HG03378 (cell line): ENCODE measurements at regions not wholly inside any gene's neighbourhood (a gene's known extent, or its start where the extent isn't known, plus 50 kb on each side); places are given as distances from the start of the nearest gene placed in this dataset.

ENCODE experiments used
- ATAC-seq: cut with Tn5 transposase; IDR thresholded peaks from one replicate; pipeline ENCODE4 v1.9.1; 2021; ENCODE audit warnings: mild to moderate bottlenecking, moderate library complexity; ENCODE audit not compliant: unreplicated experiment

DNA sequence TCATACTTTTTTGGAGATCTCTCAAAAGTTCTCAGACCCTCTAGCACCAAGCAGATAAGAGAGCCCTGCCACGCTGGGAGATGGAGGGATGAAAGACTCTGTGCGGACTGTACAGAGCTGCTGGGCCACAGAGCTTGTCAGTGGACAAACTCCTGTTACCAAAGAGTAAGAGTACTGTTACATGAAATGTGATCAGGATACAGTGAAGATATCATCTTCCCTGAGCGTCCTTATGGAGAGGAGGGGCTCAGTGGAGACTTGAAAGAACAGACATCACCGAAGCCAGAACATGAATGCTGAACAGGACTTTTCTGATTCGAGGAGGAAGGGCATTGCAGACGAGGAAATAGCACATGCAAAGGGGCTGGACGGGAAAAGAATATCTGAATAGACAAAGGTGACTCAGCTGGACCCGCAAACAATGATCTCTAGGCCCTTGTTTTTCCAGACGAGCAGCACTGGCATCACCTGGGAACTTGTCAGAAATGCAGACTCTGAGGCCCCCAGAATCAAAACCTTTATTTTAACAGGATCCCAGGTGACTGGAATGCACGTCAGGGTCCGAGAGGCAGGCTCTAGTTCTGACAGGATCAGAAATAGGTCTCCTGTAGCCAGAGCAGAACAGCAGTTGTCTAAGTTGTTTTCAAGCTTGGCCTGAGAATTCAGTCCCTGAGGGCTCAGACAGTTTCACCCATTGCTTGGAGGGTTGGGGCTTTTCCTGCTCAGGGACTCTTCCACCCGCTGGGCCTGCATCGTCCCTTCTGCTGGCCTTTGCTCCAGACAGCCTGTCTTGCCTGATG lies 277.9 kb downstream of the RPLP1 start:
- ATAC-seq, result no peak

DNA sequence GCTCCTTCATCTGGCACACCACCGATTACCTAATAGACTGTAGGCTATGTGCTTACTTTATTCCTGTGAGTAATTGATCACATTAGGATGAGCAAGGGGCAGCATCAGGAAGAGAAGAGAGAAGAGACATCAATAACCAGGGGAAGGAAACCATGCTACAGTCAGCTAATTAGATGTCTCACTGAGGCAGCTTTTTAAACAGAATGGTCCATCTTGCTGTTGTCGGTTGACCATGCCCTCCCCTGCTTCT lies 278.4 kb downstream of the RPLP1 start:
- ATAC-seq, result no peak

DNA sequence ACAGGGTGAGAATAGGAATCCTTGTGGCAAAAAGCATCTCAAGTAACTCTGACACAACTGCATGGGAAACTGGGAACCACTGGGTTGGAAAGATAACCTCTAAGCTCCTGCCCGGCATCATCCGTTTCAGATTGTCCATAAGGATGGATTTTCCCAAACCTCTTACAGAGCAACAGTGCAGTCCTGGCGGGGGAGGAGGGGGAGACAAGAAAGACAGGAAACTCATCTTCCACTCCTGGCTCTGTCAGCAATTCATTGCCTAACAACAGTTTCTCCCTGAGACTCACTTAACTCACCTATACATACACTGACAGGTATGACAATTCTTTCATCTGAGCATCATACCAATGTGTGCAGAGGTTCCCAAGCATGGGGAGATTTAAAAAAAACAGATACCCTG lies 279.0 kb downstream of the RPLP1 start:
- no peak for ATAC-seq

DNA sequence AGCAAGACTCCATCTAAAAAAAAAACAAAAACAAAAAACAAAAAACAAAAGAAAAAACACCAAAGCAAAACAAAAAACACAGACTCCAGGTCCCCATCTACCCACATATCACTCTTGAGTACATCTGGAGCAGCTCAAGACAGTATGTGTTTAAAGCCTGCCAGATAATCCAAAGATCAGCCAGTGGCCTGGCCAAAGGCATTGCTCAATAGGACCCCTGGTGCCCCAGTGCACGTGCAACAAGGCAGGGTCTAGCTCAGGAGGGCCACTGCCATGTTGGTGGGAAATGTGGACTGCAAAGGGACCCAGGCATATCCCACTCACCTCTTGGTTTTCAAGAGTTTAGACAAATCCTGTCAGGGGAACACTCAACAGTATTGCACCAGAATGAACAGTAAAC lies 279.5 kb downstream of the RPLP1 start:
- ATAC-seq, result no peak

DNA sequence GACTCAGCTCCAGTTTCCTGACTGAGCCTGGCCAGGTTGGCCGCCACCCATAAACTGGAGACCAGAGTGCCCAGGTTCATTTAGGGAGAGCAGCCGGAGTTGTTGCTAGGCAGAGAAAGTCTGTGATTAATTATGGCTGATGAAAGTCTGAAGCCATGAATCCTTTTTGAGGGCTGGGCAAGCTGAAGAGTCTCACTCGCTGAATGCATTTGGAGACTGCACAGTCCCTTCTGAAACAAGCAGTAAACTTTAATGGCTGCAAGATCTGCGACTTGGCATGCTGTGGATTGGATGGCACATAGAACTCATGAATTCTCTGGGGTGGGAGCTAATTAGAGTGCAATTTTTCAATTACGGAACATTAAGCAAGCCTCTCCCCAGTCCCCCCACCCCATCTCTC lies 282.1 kb downstream of the RPLP1 start:
- no peak for ATAC-seq

DNA sequence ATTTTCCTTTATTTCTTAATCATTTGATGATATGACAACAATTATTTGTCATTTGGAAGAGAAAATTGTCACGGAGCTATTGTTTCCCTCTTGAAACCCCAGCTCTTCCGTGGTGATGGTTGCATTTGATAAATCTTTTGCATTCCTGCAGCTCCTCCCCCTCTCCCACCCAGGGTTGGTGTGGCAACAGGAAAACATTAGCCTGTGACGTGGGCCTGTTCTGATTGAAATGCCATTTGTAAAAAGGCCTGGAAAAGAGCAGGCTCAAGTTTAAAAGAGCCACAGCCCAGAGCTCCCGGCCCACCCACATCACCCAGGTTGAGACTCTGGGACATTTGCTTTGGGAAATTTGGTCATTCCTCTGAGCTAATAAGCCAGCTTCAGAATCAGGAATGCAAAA lies 282.5 kb downstream of the RPLP1 start:
- no peak for ATAC-seq

DNA sequence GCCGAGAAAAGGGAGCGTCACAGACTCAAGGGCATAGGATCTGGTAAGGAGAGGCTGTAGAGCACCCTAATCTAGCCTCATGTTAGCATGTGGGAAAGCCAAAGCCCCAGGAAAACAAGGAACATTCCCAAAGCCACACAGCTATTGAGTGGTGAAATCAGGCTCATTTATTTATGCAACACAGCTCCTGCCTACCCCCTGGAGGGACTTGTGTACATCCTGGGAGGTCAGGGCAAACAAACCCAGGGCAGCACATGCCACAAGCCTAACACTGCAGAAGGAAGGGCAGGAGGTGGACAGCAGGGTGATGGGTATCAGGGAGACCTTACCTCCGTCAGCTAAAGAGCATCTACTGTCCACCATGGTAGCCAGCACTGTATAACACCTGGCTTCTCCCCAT lies 283.5 kb downstream of the RPLP1 start:
- ATAC-seq, result no peak

GRCh38 chr15:69737916-69738315 lies 285.3 kb downstream of the RPLP1 start:
- ATAC-seq, result no peak

DNA sequence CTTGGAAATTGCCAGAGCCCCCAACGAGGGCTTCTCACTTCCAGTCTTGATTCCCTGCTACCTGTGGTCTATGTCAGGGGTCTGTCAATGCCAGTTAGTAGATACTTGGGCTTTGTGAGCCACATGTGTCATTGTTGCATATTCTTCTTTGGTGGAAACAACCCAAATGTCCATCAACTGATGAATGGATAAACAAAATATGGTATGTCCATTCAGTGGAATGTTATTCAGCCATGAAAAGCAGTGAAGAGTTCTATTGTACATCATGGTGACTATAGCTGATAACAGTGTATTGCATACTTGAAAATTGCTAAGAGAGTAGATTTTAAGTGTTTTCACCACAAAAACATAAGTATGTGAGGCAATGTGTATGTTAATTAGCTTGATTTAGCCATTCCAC lies 288.1 kb downstream of the RPLP1 start:
- no peak for ATAC-seq

GRCh38 chr15:69742361-69742760 lies 289.7 kb downstream of the RPLP1 start:
- no peak for ATAC-seq

DNA sequence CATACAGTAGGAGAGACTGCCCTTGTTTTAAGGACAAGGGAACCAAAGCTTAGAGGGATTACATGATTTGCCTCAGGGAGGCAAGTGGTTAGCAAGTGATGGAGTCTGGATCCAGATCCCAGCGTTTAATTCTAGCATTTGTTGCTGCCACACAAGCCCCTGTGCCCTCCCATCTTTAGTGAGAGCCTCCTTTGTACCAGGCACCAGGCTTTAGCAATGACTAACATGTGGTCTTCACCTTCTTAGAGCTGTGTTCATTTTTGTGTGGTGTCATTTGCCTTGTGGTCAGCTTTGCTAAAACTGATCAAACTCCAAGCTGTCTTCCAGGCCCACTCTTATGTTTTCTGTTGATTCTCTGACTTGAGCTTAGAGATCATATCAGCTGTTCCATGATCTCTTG lies 290.5 kb downstream of the RPLP1 start:
- ATAC-seq, result no peak

DNA sequence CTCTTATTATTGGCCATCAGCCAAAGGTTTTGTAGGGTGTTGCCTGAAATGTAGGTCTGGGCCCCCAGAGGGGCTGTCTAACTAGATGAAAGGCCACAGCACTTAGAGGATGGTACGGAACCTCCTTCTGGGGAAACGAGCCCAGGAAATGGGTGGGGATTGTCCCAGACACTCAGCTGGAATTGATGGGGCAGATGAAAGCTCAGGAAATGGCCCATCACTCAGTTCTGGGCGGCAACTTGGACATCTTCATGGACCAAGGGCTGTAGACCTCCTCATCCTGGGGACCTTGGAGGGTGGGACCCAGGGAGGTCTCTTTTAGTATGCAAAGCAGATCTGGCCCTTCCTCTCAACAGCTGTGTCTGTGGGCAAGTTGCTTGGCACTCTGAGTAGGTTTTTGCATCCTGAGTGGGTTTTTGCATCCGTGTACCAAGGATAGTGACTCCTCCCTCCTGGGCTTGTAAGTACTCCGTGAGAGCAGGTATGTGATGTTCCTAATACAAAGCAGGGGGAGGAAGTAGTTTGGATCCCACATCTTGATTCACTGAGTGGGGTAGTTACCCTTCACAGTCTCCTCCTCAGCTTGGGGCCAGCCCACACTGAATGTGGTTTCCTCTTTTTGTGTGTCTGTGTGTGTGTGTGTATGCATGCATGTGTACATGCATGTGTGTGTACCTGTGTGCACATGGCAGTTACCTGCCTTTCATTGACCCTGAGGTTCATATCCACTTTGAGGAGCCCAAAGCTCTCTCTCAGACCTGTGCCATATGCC lies 292.0 kb downstream of the RPLP1 start:
- no peak for ATAC-seq

DNA sequence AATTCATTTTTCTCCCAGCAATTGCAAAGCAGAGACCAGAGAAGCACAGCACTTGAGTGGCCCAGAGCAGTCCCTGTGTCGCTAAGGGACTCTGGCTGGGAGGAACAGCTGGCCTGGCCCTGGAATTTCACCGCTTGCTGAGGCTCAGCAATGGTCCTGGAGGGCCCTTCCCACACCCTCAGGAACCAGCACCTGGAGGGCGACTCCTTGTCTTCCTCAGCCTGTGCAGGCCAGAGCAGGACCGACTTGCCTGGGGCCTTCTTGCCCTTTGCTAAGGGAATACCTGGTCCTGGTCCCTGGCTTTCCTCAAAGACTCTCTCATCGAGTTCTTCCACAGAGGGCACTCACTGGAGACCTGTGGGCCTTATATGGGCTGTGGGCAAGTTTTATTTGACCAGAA lies 294.6 kb downstream of the RPLP1 start:
- ATAC-seq, result no peak

GRCh38 chr15:69748131-69748530 lies 295.5 kb downstream of the RPLP1 start:
- no peak for ATAC-seq

DNA sequence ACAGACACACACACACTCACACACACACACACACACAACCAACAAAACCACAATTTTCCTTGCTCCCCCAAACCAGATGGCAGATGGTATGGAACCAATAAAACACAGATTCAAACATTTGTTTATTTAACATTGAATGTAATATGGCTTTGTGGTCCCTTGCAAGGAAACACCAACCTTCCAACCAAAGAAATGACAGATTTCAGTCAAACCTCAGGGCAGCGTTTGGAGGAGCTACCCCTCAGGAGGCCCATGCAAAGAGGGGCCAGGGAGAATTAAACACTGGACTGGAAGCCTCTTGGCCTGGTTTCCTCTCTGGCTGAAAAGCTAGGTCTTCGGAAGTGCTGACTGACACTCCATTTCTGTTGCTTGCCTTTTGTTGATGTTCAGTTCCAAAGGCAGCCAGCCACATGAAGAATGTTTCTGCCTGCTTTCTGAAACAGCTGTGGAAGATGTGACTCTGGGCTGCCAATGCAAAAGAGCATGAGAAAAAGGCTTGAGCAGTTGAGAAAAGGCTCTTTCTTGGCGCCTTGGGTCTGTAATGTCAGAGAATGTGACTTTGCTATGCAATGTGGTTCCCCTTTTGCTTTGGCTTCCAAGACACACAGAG lies 296.1 kb downstream of the RPLP1 start:
- ATAC-seq, result no peak

- no peak for ATAC-seq
These were observed 296.7 kb downstream of the RPLP1 start for GRCh38 chr15:69749274-69749673.

- ATAC-seq, result no peak
These were observed 297.2 kb downstream of the RPLP1 start for GRCh38 chr15:69749797-69750196.

DNA sequence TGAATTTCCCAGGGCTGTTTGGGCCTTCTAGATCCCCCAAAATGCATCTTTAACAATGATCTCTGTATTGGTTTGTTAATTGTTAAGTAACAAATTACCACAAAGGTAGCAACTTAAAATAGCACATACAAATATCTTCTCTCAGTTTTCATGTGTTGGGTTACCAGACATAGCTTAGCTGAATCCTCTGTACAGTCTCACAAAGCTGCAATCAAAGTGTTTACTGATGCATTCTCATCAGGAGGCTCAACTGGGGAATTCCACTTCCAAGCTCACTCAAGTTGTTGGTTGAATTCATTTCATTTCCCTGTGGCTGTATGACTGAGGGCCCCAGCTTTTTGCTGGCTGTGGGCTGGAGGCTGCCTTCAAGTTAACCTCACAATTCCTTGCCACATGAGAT lies 297.6 kb downstream of the RPLP1 start:
- ATAC-seq, result no peak

DNA sequence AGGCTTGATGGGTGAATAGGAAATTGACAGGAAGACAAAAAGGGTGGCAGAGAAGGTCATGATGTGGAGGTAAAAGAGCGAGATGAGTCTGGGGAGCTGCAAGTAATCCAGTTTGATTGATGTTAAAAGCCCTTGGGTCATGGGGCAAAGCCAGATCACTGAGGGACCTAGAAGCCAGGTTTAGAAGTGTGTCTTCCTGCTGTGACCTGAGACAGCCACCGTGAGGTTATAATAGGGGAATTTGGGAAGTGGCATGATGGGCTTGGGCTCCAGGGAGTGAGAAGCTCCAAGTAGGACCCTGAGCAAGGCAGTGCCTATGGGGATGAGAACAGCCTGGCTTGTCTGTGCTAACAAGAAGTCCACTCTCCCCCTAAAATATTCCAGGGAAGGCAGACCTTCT lies 298.5 kb downstream of the RPLP1 start:
- no peak for ATAC-seq

DNA sequence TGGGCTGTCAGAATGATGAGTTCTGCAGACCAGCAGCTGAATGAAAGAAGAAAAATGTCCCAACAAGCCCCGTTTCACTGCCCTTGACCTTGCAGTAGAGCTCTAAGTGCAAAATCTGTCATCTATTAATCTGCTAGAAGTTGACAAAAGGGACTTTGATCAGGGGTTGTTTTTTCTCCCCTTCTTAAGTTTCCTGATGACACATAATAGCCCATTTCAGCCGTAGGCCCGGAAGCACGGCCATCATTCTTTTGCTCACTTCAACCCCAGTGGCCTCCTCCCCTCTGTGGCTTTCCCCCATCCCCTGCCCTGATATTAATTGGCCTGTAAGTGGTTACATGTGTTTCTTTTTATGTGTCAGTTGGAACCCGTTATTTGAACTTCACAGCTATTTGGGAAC lies 298.9 kb downstream of the RPLP1 start:
- ATAC-seq, result no peak

GRCh38 chr15:69753867-69754266 lies 301.2 kb downstream of the RPLP1 start:
- ATAC-seq, result no peak

DNA sequence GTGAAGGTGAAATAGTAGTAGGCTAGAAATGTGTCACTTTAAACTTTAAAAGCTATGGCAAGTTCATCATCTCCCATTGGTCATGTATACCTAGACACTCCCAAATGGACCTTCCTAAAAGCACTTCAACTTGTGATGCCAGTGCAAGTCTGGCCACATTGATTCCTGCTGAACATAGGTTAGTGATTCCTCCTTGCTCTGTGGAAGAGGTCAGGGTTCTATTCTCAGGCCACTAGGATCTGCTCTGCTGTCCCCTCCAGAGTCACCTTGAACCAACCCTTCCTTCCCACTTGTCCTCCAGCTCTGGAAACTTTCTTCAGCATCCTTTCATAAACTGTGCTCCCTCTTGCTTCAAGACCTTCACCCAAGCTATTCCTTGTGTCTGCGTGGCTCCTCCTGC lies 301.7 kb downstream of the RPLP1 start:
- no peak for ATAC-seq
